GM18867 (cell line): ENCODE measurements at regions not wholly inside any gene's neighbourhood (a gene's known extent, or its start where the extent isn't known, plus 50 kb on each side); places are given as distances from the start of the nearest gene placed in this dataset.

Experiments
- ATAC-seq: cut with Tn5 transposase; IDR thresholded peaks from one replicate; pipeline ENCODE4 v1.9.1; 2021; ENCODE audit warnings: mild to moderate bottlenecking, moderate library complexity; ENCODE audit not compliant: unreplicated experiment

GRCh38 chr7:19871102-19871501 is 97.7 kb upstream of the TMEM196 start:
- ATAC-seq, result no peak

DNA sequence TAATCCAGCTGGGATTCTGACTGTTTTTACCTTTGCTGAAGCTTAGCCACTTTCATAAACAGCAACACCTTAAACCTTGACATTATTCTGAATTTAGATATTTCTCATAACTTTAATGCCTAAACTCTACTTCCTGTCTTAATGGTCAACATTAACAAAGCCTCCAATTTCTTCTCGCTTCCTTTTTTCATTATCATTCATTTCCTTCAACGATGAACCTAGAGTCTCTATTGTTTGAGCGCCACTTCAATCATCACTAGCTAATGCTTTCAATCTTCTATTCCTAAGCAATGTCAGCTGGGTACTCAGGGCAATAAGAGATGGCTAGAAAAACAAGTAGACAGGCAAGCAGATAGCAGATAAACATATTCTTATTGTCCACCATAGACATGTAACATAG is 96.6 kb upstream of the TMEM196 start:
- ATAC-seq, result no peak

GRCh38 chr7:19853261-19853832 is 79.9 kb upstream of the TMEM196 start:
- ATAC-seq, result no peak

- ATAC-seq, result no peak
These were observed 78.8 kb upstream of the TMEM196 start for GRCh38 chr7:19852192-19852591.

DNA sequence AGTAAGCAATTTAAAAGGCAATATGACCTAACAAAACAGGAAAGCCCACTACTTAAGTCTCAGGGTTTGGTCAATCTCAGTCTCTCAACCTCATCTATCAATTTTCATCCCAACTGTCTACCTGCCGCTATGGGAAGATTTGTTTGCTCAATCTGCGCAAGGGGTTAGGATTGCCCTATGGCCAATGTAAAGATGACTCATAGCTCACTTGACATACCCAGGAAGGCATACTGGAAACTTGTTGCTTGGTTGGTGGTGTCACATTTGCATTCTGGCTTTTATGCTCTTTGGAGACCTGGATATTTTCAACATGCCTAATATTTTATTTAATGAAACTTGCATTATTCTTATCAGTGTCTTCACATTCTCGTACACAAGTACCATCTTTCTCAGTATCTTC is 78.1 kb upstream of the TMEM196 start:
- no peak for ATAC-seq

GRCh38 chr7:19834566-19834965 is 61.1 kb upstream of the TMEM196 start:
- ATAC-seq, result no peak

- ATAC-seq, result no peak
These were observed 57.2 kb upstream of the TMEM196 start for GRCh38 chr7:19830604-19831003.
